SK-N-SH (cell line): ENCODE measurements at regions not wholly inside any gene's neighbourhood (a gene's known extent, or its start where the extent isn't known, plus 50 kb on each side); places are given as distances from the start of the nearest gene placed in this dataset.
"Not testable (repeated sequence)": the region's sequence is repeated elsewhere in the genome, so short reads cannot be mapped to it uniquely, and the experiment has no call there.

Experiments used
- CTCF ChIA-PET: fragments of 300-600, 350-600 bp; formaldehyde crosslinking; extraction: SDS; loops from one replicate; lab custom pipeline; 2021; lab: Yijun Ruan, JAX
- POLR2A ChIA-PET: fragments of 350-600 bp; sonication (Branson Sonifier 250); formaldehyde crosslinking; extraction: SDS; loops from one replicate; lab custom pipeline; 2020; ENCODE audit warnings: antibody characterized with exemption, inconsistent platforms; lab: Yijun Ruan, JAX
- DNase-seq: peaks from one replicate; pipeline ENCODE4 v3.0.0; 2012
- H2AFZ ChIP-seq: fragments of 200-600 bp; sonication (generic); 2 replicates; pipeline ENCODE4 v1.8.1; 2016; ENCODE audit warnings: antibody characterized with exemption, mild to moderate bottlenecking, low read depth
- H3F3A ChIP-seq: fragments of 200-600 bp; sonication (generic); replicated peaks from 2 replicates; pipeline ENCODE3; 2016; ENCODE audit warnings: antibody characterized with exemption, mild to moderate bottlenecking; ENCODE audit not compliant: insufficient read depth
- H3K27ac ChIP-seq, 2 experiments: fragments of 200-500 bp in 1 of 2; fragments of 200-600 bp in 1 of 2; sonication (Bioruptor generic) in 1 of 2; sonication (generic), shearing (Covaris generic) in 1 of 2; 2 replicates each; pipeline versions ENCODE4 v1.5.1 to v1.6.1; 2014 to 2016; ENCODE audit warnings: low read depth in 2 of 2, inconsistent platforms in 1 of 2, low read length in 1 of 2, mild to moderate bottlenecking in 1 of 2, mixed read lengths in 1 of 2
- H3K27me3 ChIP-seq: fragments of 200-600 bp; sonication (generic), shearing (Covaris generic); 2 replicates; pipeline ENCODE4 v1.6.1; 2016; ENCODE audit warnings: mixed run types; ENCODE audit not compliant: insufficient read depth
- H3K36me3 ChIP-seq, 2 experiments: fragments of 200-500 bp in 1 of 2; fragments of 200-600 bp in 1 of 2; sonication (Bioruptor generic) in 1 of 2; sonication (generic) in 1 of 2; replicated peaks in 1 of 2; 2 replicates each; pipeline versions ENCODE3 to v1.5.1; 2014 to 2016; ENCODE audit warnings: low read length in 1 of 2, mild to moderate bottlenecking in 1 of 2; ENCODE audit not compliant: insufficient read depth in 2 of 2, control insufficient read depth in 1 of 2
- H3K4me1 ChIP-seq, 2 experiments: fragments of 200-500 bp in 1 of 2; fragments of 200-600 bp in 1 of 2; sonication (Bioruptor generic) in 1 of 2; sonication (generic), shearing (Covaris generic) in 1 of 2; 2 replicates each; pipeline versions ENCODE4 v1.5.1 to v1.6.1; 2014 to 2016; ENCODE audit warnings: low read depth in 1 of 2, low read length in 1 of 2, mixed run types in 1 of 2; ENCODE audit not compliant: insufficient read depth in 2 of 2, control insufficient read depth in 1 of 2
- H3K4me2 ChIP-seq: fragments of 200-600 bp; sonication (generic), shearing (Covaris generic); 2 replicates; pipeline ENCODE4 v1.6.1; 2017; ENCODE audit warnings: mixed run types
- H3K4me3 ChIP-seq, 2 experiments: fragments of 200-500 bp in 1 of 2; fragments of 200-600 bp in 1 of 2; sonication (Bioruptor generic) in 1 of 2; sonication (generic), shearing (Covaris generic) in 1 of 2; 2 replicates each; pipeline versions ENCODE4 v1.5.1 to v1.8.1; 2014 to 2016; ENCODE audit warnings: low read depth in 2 of 2, inconsistent platforms in 1 of 2, low read length in 1 of 2, mild to moderate bottlenecking in 1 of 2, mixed read lengths in 1 of 2, moderate library complexity in 1 of 2
- H3K79me2 ChIP-seq: fragments of 200-600 bp; sonication (generic); 2 replicates; pipeline ENCODE4 v1.8.1; 2017; ENCODE audit warnings: mild to moderate bottlenecking; ENCODE audit not compliant: insufficient read depth
- H3K9ac ChIP-seq: fragments of 200-600 bp; sonication (generic); 2 replicates; pipeline ENCODE4 v1.6.1; 2017; ENCODE audit warnings: mixed run types
- H3K9me2 ChIP-seq: fragments of 200-600 bp; sonication (generic); 2 replicates; pipeline ENCODE4 v1.6.1; 2017; ENCODE audit warnings: mixed run types
- H3K9me3 ChIP-seq: fragments of 200-600 bp; sonication (generic); 2 replicates; pipeline ENCODE4 v1.6.1; 2017; ENCODE audit warnings: mixed run types, mild to moderate bottlenecking, moderate library complexity
- H4K20me1 ChIP-seq: fragments of 200-600 bp; sonication (generic); 2 replicates; pipeline ENCODE4 v1.6.1; 2017; ENCODE audit warnings: mild to moderate bottlenecking, mixed run types; ENCODE audit not compliant: insufficient read depth
- CHD2 ChIP-seq: fragments of 150-350 bp; IDR thresholded peaks from 2 replicates; pipeline ENCODE4 v1.6.1; 2018; ENCODE audit warnings: low read length; ENCODE audit not compliant: partially characterized antibody
- EP300 ChIP-seq, 2 experiments: IDR thresholded peaks; 2 replicates each; pipeline versions ENCODE4 v1.4.0 to v1.6.1; 2012; ENCODE audit warnings: borderline replicate concordance in 1 of 2, low read depth in 1 of 2, low read length in 1 of 2
- GABPA ChIP-seq: IDR thresholded peaks from 2 replicates; pipeline ENCODE4 v1.4.0; 2012; ENCODE audit warnings: low read depth, mild to moderate bottlenecking
- GATA2 ChIP-seq: sonication (generic); formaldehyde crosslinking; IDR thresholded peaks from 2 replicates; pipeline ENCODE4 v1.5.0; 2020; ENCODE audit warnings: mild to moderate bottlenecking, missing genetic modification reagents
- MEF2A ChIP-seq: IDR thresholded peaks from 2 replicates; pipeline ENCODE4 v1.4.0; 2012; ENCODE audit warnings: low read depth, borderline replicate concordance
- MXI1 ChIP-seq: IDR thresholded peaks from 2 replicates; pipeline ENCODE4 v1.6.1; 2012; ENCODE audit warnings: mild to moderate bottlenecking, low read depth, low read length, improper control_type of control experiment
- NFIC ChIP-seq: IDR thresholded peaks from 2 replicates; pipeline ENCODE4 v1.4.0; 2012; ENCODE audit warnings: borderline replicate concordance
- POLR2AphosphoS5 ChIP-seq: IDR thresholded peaks from 2 replicates; pipeline ENCODE4 v1.6.1; 2012; ENCODE audit warnings: low read depth, low read length
- RFX5 ChIP-seq: IDR thresholded peaks from 2 replicates; pipeline ENCODE4 v1.6.1; 2012; ENCODE audit warnings: mild to moderate bottlenecking, improper control_type of control experiment, low read length
- SMC3 ChIP-seq: IDR thresholded peaks from 2 replicates; pipeline ENCODE4 v1.6.1; 2012; ENCODE audit warnings: low read depth, low read length, improper control_type of control experiment
- TAF1 ChIP-seq: IDR thresholded peaks from 2 replicates; pipeline ENCODE4 v1.6.1; 2012; ENCODE audit warnings: low read depth, mild to moderate bottlenecking, low read length, moderate library complexity, borderline replicate concordance
- TCF12 ChIP-seq: IDR thresholded peaks from 2 replicates; pipeline ENCODE4 v1.4.0; 2012
- TEAD4 ChIP-seq: IDR thresholded peaks from 2 replicates; pipeline ENCODE4 v1.4.0; 2012; ENCODE audit warnings: mild to moderate bottlenecking, borderline replicate concordance; ENCODE audit not compliant: insufficient read depth
- WGBS: methylation state at CpG from one replicate; pipeline ENCODE4 v1.1.6; 2017; ENCODE audit warnings: low lambda C conversion rate; 5-methylcytosine and 5-hydroxymethylcytosine counted together
- TF ChIP-seq, protein P1 (sequence below): IDR thresholded peaks from 2 replicates; pipeline ENCODE4 v1.4.0; 2012; ENCODE audit warnings: low read depth
- TF ChIP-seq, protein P2 (sequence below): IDR thresholded peaks from 2 replicates; pipeline ENCODE4 v1.6.1; 2012; ENCODE audit warnings: mild to moderate bottlenecking, low read depth, low read length, moderate library complexity
- TF ChIP-seq, protein P3 (sequence below): IDR thresholded peaks from 2 replicates; pipeline ENCODE4 v1.4.0; 2012; ENCODE audit warnings: low read depth, borderline replicate concordance
- TF ChIP-seq, protein P4 (sequence below): fragments of 150-350 bp; IDR thresholded peaks from 2 replicates; pipeline ENCODE4 v1.6.1; 2017; ENCODE audit warnings: antibody characterized with exemption, low read length, low read depth, borderline replicate concordance

DNA sequence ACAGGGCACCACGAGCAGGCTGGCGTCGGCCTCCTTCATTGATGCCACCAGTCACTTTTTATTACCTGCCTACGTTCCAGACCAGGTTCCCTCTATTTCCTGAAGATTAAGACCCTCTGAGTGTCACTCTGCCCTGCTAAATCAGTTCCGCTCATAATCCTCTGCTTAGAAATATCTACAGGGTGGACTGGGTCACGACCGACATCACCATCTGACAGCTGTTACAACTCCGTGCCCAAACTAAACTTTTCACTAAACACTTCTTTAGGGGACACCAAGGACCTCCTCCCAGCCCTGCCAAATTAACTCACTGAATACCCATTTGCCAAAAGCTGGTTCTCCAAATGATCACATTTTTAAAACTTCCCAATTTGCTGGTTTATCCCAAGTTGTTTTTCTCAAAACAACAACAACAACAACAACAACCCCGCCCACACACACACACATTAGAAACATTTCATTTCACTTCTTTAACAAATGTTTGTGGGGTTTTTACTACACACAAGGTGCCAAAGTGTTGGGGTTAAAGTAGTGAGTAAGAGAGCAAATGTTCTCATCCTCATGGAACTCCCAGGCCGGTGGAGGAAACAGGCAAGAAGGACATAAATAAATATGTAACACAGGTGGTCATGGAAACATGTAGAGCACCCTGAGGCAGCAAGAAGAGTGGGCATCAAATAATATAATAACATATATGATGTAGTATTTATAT, 72.0 kb upstream of the PEG3 start:
- ChIA-PET POLR2A (no interaction called here), CTCF (no interaction called here)
- H3K27me3 ChIP-seq, result no peaks in the 10 kb centered on the region
- TF ChIP-seq MEF2A (no peak), MXI1 (no peak), GATA2 (CRISPR knock-in tag) (no peak), SMC3 (no peak)
- TF ChIP-seq, protein P1, sequence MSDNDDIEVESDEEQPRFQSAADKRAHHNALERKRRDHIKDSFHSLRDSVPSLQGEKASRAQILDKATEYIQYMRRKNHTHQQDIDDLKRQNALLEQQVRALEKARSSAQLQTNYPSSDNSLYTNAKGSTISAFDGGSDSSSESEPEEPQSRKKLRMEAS, result no peak
- TF ChIP-seq, protein P2, sequence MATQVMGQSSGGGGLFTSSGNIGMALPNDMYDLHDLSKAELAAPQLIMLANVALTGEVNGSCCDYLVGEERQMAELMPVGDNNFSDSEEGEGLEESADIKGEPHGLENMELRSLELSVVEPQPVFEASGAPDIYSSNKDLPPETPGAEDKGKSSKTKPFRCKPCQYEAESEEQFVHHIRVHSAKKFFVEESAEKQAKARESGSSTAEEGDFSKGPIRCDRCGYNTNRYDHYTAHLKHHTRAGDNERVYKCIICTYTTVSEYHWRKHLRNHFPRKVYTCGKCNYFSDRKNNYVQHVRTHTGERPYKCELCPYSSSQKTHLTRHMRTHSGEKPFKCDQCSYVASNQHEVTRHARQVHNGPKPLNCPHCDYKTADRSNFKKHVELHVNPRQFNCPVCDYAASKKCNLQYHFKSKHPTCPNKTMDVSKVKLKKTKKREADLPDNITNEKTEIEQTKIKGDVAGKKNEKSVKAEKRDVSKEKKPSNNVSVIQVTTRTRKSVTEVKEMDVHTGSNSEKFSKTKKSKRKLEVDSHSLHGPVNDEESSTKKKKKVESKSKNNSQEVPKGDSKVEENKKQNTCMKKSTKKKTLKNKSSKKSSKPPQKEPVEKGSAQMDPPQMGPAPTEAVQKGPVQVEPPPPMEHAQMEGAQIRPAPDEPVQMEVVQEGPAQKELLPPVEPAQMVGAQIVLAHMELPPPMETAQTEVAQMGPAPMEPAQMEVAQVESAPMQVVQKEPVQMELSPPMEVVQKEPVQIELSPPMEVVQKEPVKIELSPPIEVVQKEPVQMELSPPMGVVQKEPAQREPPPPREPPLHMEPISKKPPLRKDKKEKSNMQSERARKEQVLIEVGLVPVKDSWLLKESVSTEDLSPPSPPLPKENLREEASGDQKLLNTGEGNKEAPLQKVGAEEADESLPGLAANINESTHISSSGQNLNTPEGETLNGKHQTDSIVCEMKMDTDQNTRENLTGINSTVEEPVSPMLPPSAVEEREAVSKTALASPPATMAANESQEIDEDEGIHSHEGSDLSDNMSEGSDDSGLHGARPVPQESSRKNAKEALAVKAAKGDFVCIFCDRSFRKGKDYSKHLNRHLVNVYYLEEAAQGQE, result no peak
- H3K9me2 ChIP-seq, result no peaks in the 10 kb centered on the region
- H3K4me3 ChIP-seq, result no peak overlapping the region
- H3F3A ChIP-seq, result no peaks in the 10 kb centered on the region
- no peak for DNase-seq
- H2AFZ ChIP-seq, result no peak overlapping the region
- no peak overlapping the region for H3K4me2 ChIP-seq
- no peaks in the 10 kb centered on the region for H3K36me3 ChIP-seq
- H4K20me1 ChIP-seq, result no peaks in the 10 kb centered on the region
- no peaks in the 10 kb centered on the region for H3K79me2 ChIP-seq
- H3K4me1 ChIP-seq, result no peaks in the 10 kb centered on the region
- no peak overlapping the region for H3K9ac ChIP-seq
- H3K27ac ChIP-seq, result no peak overlapping the region
- 27% methylated on average over 10 of the region's 10 CpGs for WGBS
- H3K9me3 ChIP-seq, result no peaks in the 10 kb centered on the region

DNA sequence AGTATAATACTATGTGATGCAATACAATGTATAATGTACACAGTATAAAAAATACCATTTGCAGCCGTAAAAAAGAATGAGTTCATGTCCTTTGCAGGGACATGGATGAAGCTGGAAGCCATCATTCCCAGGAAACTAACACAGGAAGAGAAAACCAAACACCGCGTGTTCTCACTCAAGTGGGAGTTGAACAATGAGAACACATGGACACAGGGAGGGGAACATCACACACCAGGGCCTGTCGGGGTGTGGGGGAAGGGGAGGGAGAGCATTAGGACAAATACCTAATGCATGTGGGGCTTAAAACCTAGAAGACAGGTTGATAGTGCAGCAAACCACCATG, 72.6 kb upstream of the PEG3 start:
- H3K79me2 ChIP-seq, H3F3A ChIP-seq, H3K36me3 ChIP-seq, H3K9me3 ChIP-seq, CTCF ChIA-PET, POLR2A ChIA-PET, H2AFZ ChIP-seq, H3K4me1 ChIP-seq, H3K4me2 ChIP-seq, H3K27me3 ChIP-seq, DNase-seq, H3K4me3 ChIP-seq, H3K9ac ChIP-seq, H4K20me1 ChIP-seq, H3K9me2 ChIP-seq, H3K27ac ChIP-seq: not testable (repeated sequence)
- 37% methylated on average over 4 of the region's 4 CpGs for WGBS

DNA sequence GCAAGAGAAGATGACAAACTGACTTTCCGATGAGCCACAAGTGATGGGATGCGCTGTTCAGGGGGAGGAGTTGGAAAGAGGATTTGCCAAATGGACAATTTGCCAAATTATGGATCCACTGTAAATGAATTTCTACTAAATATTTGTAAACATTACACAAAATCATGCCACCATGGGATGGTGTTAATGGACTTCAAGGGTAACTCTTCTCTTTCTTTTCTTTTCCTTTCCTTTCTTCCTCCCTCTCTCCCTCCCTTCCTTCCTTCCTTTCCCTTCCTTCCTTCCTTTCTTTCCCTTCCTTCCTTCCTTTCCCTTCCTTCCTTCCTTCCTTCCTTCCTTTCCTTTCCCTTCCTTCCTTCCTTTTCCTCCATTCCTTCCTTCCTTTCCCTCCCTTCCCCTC, 76.0 kb upstream of the PEG3 start:
- Histone ChIP-seq H3K79me2 (no peaks in the 10 kb centered on the region), H3K9ac (no peak overlapping the region), H3K9me2 (no peaks in the 10 kb centered on the region; the same call in 1 of the 2 replicates), H3K27ac (no peak overlapping the region), H3K36me3 (no peaks in the 10 kb centered on the region), H3K4me2 (no peak overlapping the region), H3K4me1 (no peaks in the 10 kb centered on the region), H3K4me3 (no peak overlapping the region), H3F3A (no peaks in the 10 kb centered on the region), H4K20me1 (no peaks in the 10 kb centered on the region), H3K9me3 (no peaks in the 10 kb centered on the region), H3K27me3 (no peaks in the 10 kb centered on the region), H2AFZ (no peak overlapping the region)
- ChIA-PET POLR2A (no interaction called here), CTCF (no interaction called here)
- no peak for DNase-seq
- 50% methylated on average over 2 of the region's 2 CpGs for WGBS
- TF ChIP-seq, protein P3, sequence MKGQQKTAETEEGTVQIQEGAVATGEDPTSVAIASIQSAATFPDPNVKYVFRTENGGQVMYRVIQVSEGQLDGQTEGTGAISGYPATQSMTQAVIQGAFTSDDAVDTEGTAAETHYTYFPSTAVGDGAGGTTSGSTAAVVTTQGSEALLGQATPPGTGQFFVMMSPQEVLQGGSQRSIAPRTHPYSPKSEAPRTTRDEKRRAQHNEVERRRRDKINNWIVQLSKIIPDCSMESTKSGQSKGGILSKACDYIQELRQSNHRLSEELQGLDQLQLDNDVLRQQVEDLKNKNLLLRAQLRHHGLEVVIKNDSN, result no peak
- TF ChIP-seq, protein P4, sequence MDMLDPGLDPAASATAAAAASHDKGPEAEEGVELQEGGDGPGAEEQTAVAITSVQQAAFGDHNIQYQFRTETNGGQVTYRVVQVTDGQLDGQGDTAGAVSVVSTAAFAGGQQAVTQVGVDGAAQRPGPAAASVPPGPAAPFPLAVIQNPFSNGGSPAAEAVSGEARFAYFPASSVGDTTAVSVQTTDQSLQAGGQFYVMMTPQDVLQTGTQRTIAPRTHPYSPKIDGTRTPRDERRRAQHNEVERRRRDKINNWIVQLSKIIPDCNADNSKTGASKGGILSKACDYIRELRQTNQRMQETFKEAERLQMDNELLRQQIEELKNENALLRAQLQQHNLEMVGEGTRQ, result no peak
- TF ChIP-seq TCF12, result no peak
- no peak for TF ChIP-seq NFIC
- no peak for TF ChIP-seq GABPA
- TF ChIP-seq EP300 (IDR thresholded peaks at IDR 0.05; ENCODE audit: borderline replicate concordance in 1 of 2, low read depth in 1 of 2, low read length in 1 of 2), result no peak
- no peak for TF ChIP-seq GATA2 (CRISPR knock-in tag)
- TF ChIP-seq TAF1, result no peak
- no peak for TF ChIP-seq RFX5
- TF ChIP-seq CHD2, result no peak
- TF ChIP-seq TEAD4, result no peak
- TF ChIP-seq, protein P1, result no peak
- no peak for TF ChIP-seq POLR2AphosphoS5
- TF ChIP-seq SMC3, result no peak
